ENCODE measurements at regions not wholly inside any gene's neighbourhood (a gene's known extent, or its start where the extent isn't known, plus 50 kb on each side); places are given as distances from the start of the nearest gene placed in this dataset.

DNA sequence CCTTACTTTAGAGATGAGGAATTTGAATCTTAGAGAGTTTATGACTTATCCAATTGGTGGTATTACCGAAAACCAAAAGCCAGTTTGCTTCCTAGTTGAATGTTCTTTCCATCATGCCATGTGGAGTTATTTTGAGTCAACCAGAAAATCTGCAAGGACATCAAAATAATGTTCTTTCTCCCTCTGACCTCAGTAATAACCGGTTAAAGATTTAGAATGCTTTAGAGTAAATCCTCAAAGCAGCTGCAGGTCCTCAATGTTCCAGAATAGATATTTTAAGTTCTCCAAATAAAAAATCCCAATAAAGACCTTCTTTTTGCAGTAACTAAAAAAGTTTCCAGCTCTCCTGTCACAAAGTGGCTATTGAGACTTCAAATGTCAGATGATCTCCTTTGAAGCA lies 396.6 kb downstream of the ADAMTS20 start:
- Mint-ChIP-seq H3K27ac (ENCODE audit: low read depth, unreplicated experiment) (no peak overlapping the region), H3K27me3 (ENCODE audit: insufficient read depth, unreplicated experiment) (no peaks in the 10 kb centered on the region), H3K9me3 (ENCODE audit: unreplicated experiment) (peaks cover 8% of the 10 kb centered on the region), H3K36me3 (ENCODE audit: insufficient read depth, unreplicated experiment) (no peaks in the 10 kb centered on the region), H3K4me3 (ENCODE audit: unreplicated experiment) (no peak overlapping the region), H3K4me1 (ENCODE audit: insufficient read depth, unreplicated experiment) (peaks cover 15% of the 10 kb centered on the region)
- POLR2A ChIA-PET = no interaction called here
- no TSS peak for BruUV-seq (replicated peaks)
- TF ChIP-seq, protein P1, sequence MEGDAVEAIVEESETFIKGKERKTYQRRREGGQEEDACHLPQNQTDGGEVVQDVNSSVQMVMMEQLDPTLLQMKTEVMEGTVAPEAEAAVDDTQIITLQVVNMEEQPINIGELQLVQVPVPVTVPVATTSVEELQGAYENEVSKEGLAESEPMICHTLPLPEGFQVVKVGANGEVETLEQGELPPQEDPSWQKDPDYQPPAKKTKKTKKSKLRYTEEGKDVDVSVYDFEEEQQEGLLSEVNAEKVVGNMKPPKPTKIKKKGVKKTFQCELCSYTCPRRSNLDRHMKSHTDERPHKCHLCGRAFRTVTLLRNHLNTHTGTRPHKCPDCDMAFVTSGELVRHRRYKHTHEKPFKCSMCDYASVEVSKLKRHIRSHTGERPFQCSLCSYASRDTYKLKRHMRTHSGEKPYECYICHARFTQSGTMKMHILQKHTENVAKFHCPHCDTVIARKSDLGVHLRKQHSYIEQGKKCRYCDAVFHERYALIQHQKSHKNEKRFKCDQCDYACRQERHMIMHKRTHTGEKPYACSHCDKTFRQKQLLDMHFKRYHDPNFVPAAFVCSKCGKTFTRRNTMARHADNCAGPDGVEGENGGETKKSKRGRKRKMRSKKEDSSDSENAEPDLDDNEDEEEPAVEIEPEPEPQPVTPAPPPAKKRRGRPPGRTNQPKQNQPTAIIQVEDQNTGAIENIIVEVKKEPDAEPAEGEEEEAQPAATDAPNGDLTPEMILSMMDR (IDR thresholded peaks at IDR 0.05; ENCODE audit: unreplicated experiment) = no peak
- intact Hi-C loops (cut with micrococcal nuclease) = no loop called here
- CTCF ChIA-PET = no interaction called here
- DNase-seq (ENCODE audit: unreplicated experiment) = no peak

DNA sequence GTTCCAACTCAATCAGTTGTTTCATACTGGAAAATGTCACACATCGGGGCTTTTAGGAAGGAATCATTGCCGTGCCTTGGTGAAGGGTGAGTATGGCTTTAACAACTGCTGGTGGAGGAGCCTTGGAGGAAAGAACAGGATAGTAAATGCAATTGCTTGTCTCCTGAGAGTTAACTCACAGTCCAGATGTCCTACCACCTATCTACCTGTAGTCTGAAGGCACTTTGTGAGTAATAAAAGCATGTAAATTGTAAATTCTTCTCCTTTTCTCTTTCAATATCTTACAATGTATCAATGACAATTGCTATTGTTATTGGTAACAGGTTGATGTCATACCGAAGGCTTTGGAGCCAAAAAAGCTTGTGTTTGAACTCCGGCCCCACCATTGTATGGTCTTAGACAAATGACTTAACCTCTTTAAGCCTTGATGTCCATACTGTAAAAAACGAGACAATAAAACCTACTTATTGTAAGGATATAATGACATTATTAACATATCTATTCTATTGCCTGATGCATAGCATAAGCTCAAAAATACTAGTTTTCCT lies 397.4 kb downstream of the ADAMTS20 start:
- no peak for DNase-seq (ENCODE audit: unreplicated experiment)
- H3K27ac Mint-ChIP-seq (ENCODE audit: low read depth, unreplicated experiment) = no peak overlapping the region
- no TSS peak for BruUV-seq (replicated peaks)
- ChIA-PET CTCF (no interaction called here), POLR2A (no interaction called here)
- H3K4me3 Mint-ChIP-seq (ENCODE audit: unreplicated experiment) = no peak overlapping the region
- TF ChIP-seq, protein P1 (IDR thresholded peaks at IDR 0.05; ENCODE audit: unreplicated experiment) = no peak
- H3K27me3 Mint-ChIP-seq (ENCODE audit: insufficient read depth, unreplicated experiment) = no peaks in the 10 kb centered on the region
- H3K36me3 Mint-ChIP-seq (ENCODE audit: insufficient read depth, unreplicated experiment) = no peaks in the 10 kb centered on the region
- H3K9me3 Mint-ChIP-seq (ENCODE audit: unreplicated experiment) = peaks cover 8% of the 10 kb centered on the region
- intact Hi-C loops (cut with micrococcal nuclease) = no loop called here
- H3K4me1 Mint-ChIP-seq (ENCODE audit: insufficient read depth, unreplicated experiment) = peaks cover 20% of the 10 kb centered on the region

DNA sequence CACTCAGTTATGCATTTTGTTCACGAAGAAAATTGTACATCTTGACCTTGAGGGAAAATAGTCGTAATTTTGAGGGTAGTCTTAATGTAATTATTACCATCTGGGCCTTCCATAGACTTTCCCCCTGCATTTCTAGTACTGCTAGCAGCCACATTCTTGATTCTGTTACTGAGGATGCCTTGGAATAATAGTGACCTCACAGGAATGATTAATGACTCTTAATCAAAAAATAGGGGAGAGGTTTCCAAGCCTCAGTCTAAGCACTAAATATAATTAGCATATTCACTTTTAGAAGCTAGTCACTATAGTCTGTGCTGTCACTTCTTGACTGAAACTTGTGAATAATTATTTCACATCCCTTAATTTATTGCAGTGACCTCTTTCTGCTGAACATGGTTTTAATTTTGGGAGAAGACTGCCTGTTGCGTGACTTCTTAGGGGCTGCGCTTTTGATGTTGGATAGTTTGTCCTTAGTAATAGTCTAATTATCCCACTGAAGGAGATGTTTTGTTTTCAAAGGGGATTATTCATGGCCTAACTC lies 400.5 kb downstream of the ADAMTS20 start:
- ChIA-PET POLR2A (interaction anchor here (0.7 kb wide), 2 partner anchors 24 to 32 kb away, joined by 3 to 5 read pairs; no protein-coding TSS in a partner anchor), CTCF (interaction anchor here (0.6 to 1.5 kb wide), 2 partner anchors 9 to 28 kb away, joined by 3 to 4 read pairs; no protein-coding TSS in a partner anchor)
- Mint-ChIP-seq H3K9me3 (ENCODE audit: unreplicated experiment) (no peaks in the 10 kb centered on the region), H3K4me1 (ENCODE audit: insufficient read depth, unreplicated experiment) (peaks cover 21% of the 10 kb centered on the region), H3K27me3 (ENCODE audit: insufficient read depth, unreplicated experiment) (no peaks in the 10 kb centered on the region), H3K4me3 (ENCODE audit: unreplicated experiment) (no peak overlapping the region), H3K36me3 (ENCODE audit: insufficient read depth, unreplicated experiment) (no peaks in the 10 kb centered on the region), H3K27ac (ENCODE audit: low read depth, unreplicated experiment) (no peak overlapping the region)
- DNase-seq (ENCODE audit: unreplicated experiment) = no peak
- no TSS peak for BruUV-seq (replicated peaks)
- TF ChIP-seq, protein P1 (IDR thresholded peaks at IDR 0.05; ENCODE audit: unreplicated experiment) = no peak
- intact Hi-C loops (cut with micrococcal nuclease) = no loop called here

DNA sequence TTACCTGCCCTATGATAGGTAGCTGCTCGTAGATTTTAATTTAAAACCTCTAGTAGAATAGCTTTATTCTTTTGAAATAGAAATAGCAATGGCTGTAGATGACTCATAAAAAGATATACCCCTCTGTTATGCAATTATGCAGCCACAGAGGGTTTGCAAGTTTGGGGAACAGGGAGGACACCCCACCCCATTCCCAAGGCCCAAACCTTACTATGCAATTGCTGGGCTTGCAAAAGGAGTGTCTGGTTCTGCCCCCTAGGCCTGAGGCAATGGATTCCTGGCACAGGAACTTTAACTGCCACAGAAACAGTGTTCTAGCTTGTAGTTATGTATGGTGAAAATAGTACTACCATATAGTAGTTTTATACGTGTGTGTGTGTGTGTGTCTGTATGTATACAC lies 403.3 kb downstream of the ADAMTS20 start:
- Mint-ChIP-seq H3K4me1 (ENCODE audit: insufficient read depth, unreplicated experiment) (peaks cover 17% of the 10 kb centered on the region), H3K4me3 (ENCODE audit: unreplicated experiment) (no peak overlapping the region), H3K27ac (ENCODE audit: low read depth, unreplicated experiment) (peak overlapping the region; percentile 59), H3K36me3 (ENCODE audit: insufficient read depth, unreplicated experiment) (no peaks in the 10 kb centered on the region), H3K9me3 (ENCODE audit: unreplicated experiment) (no peaks in the 10 kb centered on the region), H3K27me3 (ENCODE audit: insufficient read depth, unreplicated experiment) (no peaks in the 10 kb centered on the region)
- TF ChIP-seq, protein P1 (IDR thresholded peaks at IDR 0.05; ENCODE audit: unreplicated experiment) = no peak
- no TSS peak for BruUV-seq (replicated peaks)
- intact Hi-C loops (cut with micrococcal nuclease) = no loop called here
- POLR2A ChIA-PET = interaction anchor here (0.7 to 2.2 kb wide), 15 partner anchors 10 to 560 kb away, joined by 3 to 11 read pairs (median 4); no protein-coding TSS in a partner anchor
- peak; percentile 97 for DNase-seq (ENCODE audit: unreplicated experiment)
- CTCF ChIA-PET = interaction anchor here (0.6 to 1.5 kb wide), 7 partner anchors 10 to 666 kb away, joined by 3 to 7 read pairs (median 3); partner anchors contain the start of gene PRICKLE1
